Stimulated activated CD8-positive, alpha-beta memory T cell treated with anti-CD3 and anti-CD28 coated beads, Interleukin-7, amount 100 ng/mL, for 1 hour (primary cell): ENCODE measurements at regions not wholly inside any gene's neighbourhood (a gene's known extent, or its start where the extent isn't known, plus 50 kb on each side); places are given as distances from the start of the nearest gene placed in this dataset.
"Not testable (repeated sequence)": the region's sequence is repeated elsewhere in the genome, so short reads cannot be mapped to it uniquely, and the experiment has no call there.

ENCODE experiments used
- DNase-seq, 2 donors: peaks; one replicate each; pipeline ENCODE4 v3.0.0-alpha.2; 2020; ENCODE audit warnings: low read depth in 2 of 2

DNA sequence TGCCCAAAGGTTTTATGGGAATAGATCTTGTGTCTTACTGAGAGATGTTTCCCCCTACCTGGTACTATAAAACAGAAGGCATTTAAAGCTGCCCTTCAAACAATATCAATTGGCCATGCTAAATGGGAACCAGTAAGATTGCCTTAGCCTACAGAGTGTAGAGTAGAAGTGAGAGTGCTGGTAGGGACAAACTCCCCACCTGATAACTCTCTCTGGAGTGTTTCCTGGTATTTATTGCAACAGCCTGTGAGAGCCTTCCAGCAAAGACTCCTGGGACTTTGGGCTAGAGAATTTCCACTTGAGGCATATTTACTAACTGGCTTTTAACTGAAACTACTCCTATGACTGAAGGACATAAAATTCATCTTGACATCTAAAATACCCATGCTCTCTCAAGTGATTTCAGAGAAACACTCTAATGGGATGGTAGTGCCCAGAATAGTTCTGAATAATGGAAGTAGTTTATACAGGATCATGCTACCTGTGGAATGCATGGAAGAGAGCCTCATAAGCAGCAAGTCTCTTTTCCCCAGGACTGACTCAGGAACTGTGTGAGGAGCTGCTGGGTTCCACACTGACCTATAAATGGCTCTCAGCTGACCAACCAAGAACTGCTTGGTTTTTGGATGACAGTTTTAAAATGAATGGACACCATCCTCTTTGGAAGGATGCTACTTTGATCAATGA lies 132.7 kb upstream of the SLITRK5 start:
- DNase-seq, result no peak

DNA sequence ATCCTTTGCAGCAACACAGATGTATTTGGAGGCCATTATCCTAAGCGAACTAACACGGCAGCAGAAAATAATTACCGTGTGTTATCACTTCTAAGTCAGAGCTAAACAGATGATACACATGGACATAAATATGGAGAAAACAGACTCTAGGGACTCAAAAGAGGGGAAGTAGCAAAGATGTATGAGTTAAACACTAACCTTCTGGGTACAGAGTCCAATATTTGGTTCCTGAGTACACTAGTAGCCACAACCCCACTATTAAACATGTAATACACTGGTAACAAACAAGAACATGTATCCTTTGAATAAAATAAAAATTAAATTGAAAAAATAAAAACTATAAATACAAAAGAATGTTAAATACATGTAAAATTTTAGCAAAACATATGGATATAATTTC lies 118.0 kb upstream of the SLITRK5 start:
- no peak for DNase-seq

DNA sequence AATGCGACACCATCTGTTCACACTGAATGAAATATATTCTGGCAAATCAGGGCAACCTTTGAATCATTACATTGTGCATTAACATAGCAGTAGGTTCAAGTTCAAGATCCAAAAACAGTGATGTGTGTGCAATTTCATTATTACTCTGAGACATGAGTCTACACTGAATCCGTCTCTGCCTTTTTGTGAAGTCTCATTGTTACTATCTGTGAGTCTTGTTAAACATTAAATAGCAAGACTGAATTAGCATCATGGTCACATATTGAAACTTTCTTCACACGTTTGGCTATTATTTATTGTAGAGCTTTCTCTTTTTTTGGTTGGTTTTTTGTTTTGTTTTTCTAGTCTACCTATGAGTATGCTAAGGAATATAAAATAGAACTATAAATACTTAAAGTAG lies 117.1 kb upstream of the SLITRK5 start:
- DNase-seq, result no peak

DNA sequence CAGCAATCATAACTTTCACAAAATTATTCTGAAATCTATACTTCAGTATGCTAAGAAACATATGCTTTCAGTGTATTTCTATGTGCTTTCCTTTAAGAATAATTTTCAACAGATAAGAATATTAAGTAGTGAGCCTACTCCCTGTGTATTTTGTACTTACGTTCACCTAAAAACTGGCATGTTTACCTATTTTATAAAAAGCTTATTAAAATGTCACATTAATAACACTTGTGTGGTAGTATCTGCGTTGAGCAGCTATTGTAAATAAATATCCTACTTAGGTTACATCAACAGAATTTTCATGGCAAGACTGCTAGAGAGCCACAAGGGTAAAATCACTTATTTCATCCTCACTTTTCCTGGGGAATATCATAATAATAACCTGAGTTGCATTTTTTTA lies 113.4 kb upstream of the SLITRK5 start:
- DNase-seq, result no peak

DNA sequence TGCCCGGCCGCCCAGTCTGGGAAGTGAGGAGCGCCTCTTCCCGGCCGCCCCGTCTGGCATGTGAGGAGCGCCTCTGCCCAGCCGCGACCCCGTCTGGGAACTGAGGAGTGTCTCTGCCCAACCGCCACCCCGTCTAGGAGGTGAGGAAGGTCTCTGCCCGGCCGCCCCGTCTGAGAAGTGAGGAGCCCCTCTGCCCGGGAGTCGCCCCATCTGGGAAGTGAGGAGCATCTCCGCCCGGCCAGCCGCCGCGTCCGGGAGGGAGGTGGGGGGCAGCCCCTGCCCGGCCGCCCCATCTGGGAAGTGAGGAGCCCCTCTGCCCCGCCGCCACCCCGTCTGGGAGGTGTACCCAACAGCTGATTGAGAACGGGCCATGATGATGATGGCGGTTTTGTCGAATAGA lies 109.6 kb upstream of the SLITRK5 start:
- DNase-seq, result not testable (repeated sequence)

DNA sequence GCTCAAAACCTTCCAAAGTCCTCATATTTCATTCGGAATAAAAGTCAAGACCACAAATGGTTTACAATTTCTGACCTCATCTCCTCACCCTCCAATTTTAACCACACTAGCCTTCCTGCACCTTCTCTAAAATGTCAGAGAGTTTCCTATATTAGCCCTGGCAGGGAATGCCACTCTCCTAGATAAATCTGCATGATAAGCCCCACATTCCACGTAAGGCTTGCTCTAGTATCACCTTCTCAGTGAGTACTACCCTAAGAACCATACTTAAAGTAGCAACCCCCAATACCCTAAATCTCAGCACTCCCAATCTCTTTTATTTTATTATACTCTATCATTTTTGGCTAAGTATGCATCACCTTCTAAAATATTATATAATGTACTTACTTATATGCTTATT lies 100.5 kb upstream of the SLITRK5 start:
- no peak for DNase-seq

DNA sequence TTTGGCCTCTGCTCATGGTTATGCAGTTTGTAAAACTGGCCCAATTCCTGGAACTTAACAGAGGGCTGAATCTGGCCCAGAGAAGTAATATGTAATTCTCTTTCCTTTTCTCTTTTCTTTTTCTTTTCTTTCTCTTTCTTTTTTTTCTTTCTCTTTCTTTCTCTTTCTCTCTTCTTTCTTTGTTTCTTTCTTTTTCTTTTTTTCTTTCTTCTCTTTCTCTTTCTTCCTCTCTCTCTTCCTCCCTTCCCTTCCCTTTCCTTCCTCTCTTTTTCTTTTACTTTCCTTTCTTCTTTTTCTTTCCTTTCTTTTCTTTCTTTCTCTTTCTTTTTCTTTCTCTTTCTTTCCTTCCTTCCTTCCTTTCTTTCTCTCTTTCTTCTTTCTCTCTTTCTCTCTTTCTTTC lies 88.8 kb upstream of the SLITRK5 start:
- DNase-seq, result no peak

DNA sequence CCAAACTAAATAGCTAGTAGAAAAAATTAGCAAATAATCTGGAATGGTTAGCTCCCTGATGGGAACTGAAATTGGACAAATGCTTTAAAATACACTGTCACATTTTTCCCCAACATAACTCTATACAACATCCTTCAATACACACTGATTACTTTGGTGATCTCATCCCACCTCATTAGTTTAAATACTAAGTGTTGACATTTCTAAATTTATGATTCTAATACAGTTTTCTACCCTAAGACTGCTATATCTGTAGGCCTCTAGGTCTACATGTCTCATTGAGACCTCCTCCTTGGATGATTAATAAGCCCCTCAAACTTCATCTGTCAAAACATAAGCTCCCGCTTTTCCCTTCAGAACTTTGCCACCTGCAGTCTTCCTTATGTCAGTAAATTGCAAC lies 80.7 kb upstream of the SLITRK5 start:
- no peak for DNase-seq

DNA sequence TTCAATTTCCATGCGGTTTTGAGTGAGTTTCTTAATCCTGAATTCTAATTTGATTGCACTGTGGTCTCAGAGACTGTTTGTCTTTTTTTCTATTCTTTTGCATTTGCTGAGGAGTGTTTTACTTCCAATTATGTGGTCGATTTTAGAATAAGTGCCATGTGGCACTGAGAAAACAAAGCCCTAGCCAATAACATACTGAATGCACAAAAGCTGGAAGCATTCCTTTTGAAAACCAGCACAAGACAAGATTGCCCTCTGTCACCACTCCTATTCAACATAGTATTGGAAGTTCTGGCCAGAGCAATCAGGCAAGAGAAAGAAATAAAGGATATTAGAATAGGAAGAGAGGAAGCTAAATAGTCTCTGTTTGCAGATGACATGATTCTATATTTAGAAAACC lies 66.7 kb upstream of the SLITRK5 start:
- DNase-seq, result not testable (repeated sequence)

DNA sequence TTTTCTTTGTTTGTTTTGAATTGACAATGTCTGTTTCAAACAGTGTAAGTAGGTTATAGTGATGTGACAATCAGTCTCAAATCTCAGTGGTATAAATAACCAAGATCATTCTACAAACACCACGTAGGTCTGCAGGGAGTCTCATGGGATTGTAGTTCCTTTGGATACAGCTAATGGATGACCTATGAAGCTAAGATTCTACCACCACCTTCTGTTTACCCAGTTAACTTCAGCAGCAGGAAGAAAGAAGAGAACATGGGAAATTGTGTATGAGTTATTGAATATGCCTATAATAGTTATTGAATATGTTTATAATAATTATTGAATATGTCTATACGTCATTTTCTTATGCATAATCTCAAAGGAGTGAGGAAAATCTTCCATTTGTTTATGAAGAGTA lies 63.9 kb upstream of the SLITRK5 start:
- no peak for DNase-seq

DNA sequence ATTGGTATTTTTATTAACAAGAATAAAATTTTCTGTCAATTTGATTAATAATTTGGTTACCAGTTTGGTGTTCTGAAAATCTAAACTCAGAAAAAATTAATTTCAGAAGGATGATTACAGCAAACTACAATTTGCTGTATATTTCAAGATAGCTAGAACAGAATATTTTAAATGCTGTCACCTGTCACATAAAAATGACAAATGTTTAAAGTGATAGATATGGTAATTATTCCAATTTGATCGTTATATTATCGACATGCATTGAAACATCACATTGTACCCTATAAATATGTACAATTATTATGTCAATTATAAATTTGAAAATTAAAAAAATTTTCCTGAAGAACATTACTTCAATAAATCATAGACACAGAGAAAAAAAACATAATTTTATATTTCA lies 56.9 kb upstream of the SLITRK5 start:
- no peak for DNase-seq
